Astrocyte of the spinal cord (primary cell): ENCODE measurements at regions not wholly inside any gene's neighbourhood (a gene's known extent, or its start where the extent isn't known, plus 50 kb on each side); places are given as distances from the start of the nearest gene placed in this dataset.

Experiments used
- DNase-seq: peaks from one replicate; pipeline ENCODE4 v3.0.0; 2011; ENCODE audit warnings: low read depth, low spot score
- H3K4me3 ChIP-seq: 2 replicates; pipeline ENCODE4 v1.5.1; 2011; ENCODE audit warnings: low read depth, mild to moderate bottlenecking, low read length, moderate library complexity
- in situ Hi-C: cut with HindIII; loops from 2 replicates; pipeline ENCODE4 v1.10.0; 2017; ENCODE audit warnings: low sequenced_read_pairs
- TF ChIP-seq, protein P1 (sequence below): IDR thresholded peaks from 2 replicates; pipeline ENCODE4 v1.5.1; 2012; ENCODE audit warnings: low read depth, mild to moderate bottlenecking, low read length, inconsistent platforms

DNA sequence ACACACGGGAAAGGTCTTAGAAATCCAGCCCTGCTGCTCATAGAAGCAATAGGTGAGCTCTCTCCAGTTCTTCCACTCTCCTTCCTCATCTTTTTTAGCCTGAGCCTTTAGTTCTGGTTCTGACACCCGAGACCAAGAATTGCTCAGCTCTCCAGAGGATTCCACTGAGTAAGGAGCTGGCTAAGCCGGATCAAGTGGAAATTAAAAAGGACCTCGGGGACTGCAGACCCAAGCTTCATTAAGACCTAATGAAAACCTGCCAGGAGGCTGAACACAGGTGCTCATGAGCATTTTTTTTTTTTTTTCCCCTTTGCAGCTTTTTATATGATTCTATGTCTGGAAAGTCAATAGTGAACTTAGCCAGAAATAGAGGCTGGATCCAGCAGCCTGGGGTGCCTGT is 1176.0 kb upstream of the AUTS2 start:
- TF ChIP-seq, protein P1, sequence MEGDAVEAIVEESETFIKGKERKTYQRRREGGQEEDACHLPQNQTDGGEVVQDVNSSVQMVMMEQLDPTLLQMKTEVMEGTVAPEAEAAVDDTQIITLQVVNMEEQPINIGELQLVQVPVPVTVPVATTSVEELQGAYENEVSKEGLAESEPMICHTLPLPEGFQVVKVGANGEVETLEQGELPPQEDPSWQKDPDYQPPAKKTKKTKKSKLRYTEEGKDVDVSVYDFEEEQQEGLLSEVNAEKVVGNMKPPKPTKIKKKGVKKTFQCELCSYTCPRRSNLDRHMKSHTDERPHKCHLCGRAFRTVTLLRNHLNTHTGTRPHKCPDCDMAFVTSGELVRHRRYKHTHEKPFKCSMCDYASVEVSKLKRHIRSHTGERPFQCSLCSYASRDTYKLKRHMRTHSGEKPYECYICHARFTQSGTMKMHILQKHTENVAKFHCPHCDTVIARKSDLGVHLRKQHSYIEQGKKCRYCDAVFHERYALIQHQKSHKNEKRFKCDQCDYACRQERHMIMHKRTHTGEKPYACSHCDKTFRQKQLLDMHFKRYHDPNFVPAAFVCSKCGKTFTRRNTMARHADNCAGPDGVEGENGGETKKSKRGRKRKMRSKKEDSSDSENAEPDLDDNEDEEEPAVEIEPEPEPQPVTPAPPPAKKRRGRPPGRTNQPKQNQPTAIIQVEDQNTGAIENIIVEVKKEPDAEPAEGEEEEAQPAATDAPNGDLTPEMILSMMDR, result no peak
- in situ Hi-C loops, result no loop called here
- H3K4me3 ChIP-seq, result no peak overlapping the region
- DNase-seq, result no peak

DNA sequence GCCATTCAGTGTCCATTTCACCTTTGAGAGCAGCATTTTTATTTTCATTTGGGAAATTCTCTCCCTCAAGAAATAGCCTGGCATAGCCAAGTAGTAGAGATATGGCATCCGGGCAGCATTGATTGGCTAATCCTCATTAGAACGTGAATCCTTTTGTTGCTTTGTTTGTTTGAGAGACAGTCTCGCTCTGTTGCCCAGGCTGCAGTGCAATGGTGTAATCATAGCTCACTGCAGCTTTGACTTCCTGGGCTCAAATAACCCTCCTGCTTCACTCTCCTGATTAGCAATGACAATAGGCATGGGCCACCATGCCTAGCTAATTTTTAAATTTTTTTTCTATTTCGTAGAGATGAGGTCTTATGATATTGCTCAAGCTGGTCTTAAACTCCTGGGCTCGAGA is 1174.9 kb upstream of the AUTS2 start:
- no peak overlapping the region for H3K4me3 ChIP-seq
- in situ Hi-C loops, result no loop called here
- no peak for DNase-seq
- TF ChIP-seq, protein P1, result no peak

DNA sequence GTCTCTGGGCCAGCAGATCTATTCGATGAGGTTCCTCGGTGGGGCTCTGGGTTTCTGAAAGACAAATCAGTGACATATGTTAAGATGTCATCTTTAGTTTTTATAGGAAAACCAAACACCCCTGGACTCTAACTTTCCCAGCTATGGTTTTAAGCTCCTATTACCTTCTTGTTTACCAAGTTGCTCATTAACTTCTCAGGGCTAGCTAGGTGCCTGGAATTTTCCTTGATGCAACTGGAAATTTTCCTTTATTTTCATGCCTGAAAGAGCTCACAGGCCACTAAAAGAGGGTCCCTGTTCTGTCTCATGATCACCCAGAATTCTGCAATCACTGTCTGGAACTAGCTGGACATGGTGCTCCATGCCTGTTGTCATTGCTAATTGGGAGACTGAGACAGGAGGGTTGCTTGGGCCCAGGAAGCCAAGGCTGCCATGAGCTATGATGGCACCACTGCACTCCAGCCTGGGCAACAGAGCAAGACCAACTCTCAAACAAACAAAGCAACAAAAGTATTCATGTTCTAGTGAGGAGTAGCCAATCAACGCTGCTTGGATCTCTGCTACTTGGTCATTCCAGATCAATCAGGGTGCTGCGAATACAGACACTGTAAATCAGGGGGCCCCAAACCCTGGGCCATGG is 1173.5 kb upstream of the AUTS2 start:
- H3K4me3 ChIP-seq, result no peak overlapping the region
- TF ChIP-seq, protein P1, result no peak
- DNase-seq, result no peak
- in situ Hi-C loops, result no loop called here

DNA sequence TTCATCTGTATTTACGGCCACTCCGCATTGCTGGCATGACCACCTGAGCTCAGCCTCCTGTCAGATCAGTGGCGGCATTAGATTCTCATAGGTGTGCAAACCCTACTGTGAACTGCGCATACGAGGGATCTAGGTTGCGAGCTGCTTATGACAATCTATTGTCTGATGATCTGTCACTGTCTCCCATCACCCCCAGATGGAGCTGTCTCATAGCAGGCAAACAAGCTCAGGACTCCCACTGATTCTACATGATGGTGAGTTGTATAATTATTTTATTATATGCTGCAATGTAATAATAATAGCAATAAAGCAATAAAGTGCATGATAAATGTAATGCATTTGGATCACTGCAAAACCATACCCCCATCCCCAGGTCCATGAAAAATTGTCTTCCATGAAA is 1172.9 kb upstream of the AUTS2 start:
- in situ Hi-C loops, result no loop called here
- no peak for DNase-seq
- TF ChIP-seq, protein P1, result no peak
- no peak overlapping the region for H3K4me3 ChIP-seq

DNA sequence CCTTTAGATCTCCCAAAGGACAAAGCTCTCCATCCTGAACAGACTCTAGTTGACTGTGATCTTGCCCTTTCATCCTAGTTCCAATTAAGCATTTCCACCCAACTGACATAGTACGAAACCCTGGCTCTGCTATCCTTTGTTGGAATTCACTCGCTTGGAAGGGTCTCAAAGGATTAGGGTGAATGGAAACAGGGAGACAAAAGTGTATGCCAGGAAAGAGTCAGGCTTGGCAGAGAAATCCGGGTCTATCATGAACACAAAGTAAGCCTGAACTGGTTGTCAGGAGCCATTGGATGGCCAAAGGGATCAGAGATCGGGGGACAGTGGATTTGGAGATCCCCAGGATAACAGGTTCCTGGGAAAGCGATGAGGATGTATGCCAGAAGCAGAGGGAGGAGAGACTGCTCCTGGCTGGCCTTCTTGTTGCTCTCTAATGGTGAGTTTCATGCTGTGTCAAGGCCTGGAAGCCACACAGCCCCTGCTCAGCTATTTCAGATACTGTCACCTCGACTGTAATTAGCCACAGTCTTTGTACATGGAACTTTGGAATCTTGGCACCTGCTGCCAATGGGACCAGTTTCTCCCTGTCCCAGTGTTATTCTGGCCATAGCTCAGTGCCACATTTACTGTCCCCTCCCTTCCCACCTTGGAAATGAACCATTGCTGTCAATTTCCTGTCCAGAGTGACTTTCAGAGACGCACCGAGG is 1168.7 kb upstream of the AUTS2 start:
- TF ChIP-seq, protein P1, result no peak
- in situ Hi-C loops, result no loop called here
- DNase-seq, result no peak
- no peak overlapping the region for H3K4me3 ChIP-seq

DNA sequence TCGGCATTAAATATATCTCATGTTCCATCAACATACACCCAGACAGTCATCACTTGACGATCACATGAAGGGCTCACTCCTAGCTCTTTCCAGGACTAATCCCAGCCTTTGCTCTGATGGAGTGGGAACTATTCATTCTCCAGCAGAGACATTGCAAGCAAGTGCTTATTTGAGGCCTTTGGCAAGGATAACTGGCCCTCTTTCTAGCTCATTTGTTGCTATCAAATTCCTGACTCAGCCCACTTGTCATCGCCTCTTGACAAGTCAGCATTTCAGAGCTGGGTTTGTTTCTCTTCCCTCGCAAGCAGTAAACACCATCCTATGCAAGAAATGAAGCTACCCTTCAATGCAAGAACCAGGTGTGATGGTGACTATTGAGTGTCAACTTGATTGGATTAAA is 1165.7 kb upstream of the AUTS2 start:
- DNase-seq, result no peak
- TF ChIP-seq, protein P1, result no peak
- in situ Hi-C loops, result no loop called here
- H3K4me3 ChIP-seq, result no peak overlapping the region
